Cardiac fibroblast (primary cell): ENCODE measurements at regions not wholly inside any gene's neighbourhood (a gene's known extent, or its start where the extent isn't known, plus 50 kb on each side); places are given as distances from the start of the nearest gene placed in this dataset.

Source experiments
- DNase-seq, 2 donors: peaks; one replicate each; pipeline versions ENCODE4 v3.0.0 to v3.0.0-alpha.2; 2010; ENCODE audit warnings: low read depth in 2 of 2
- H3K4me3 ChIP-seq, 2 donors: replicated peaks in 1 of 2; 1 replicate in 1 of 2; 2 replicates in 1 of 2; pipeline ENCODE4 v1.5.1; 2011; ENCODE audit warnings: low read depth in 2 of 2, low read length in 2 of 2, mild to moderate bottlenecking in 2 of 2, moderate library complexity in 1 of 2
- CTCF ChIP-seq: IDR thresholded peaks from one replicate; pipeline ENCODE4 v1.5.1; 2011; ENCODE audit warnings: low read depth, mild to moderate bottlenecking, low read length, inconsistent platforms

GRCh38 chr4:126986005-126986404 is 646.8 kb upstream of the INTU start:
- H3K4me3 ChIP-seq, result no peak overlapping the region
- no peak for DNase-seq
- TF ChIP-seq CTCF, result no peak

GRCh38 chr4:126986828-126987227 is 645.9 kb upstream of the INTU start:
- H3K4me3 ChIP-seq, result no peak overlapping the region
- peak; percentile 4 to 62 for DNase-seq
- no peak for TF ChIP-seq CTCF

- H3K4me3 ChIP-seq, result no peak overlapping the region
- peak in 1 of 2 donors; percentile 17 for DNase-seq
- no peak for TF ChIP-seq CTCF
Measured at GRCh38 chr4:126991965-126992364, 640.8 kb upstream of the INTU start.

GRCh38 chr4:126992910-126993309 is 639.8 kb upstream of the INTU start:
- TF ChIP-seq CTCF, result no peak
- DNase-seq, result peak in 1 of 2 donors; percentile 1
- no peak overlapping the region for H3K4me3 ChIP-seq

- DNase-seq, result no peak
- no peak for TF ChIP-seq CTCF
- H3K4me3 ChIP-seq, result no peak overlapping the region
Measured at GRCh38 chr4:126993351-126993750, 639.4 kb upstream of the INTU start.

GRCh38 chr4:126995235-126995634 is 637.5 kb upstream of the INTU start:
- TF ChIP-seq CTCF, result no peak
- DNase-seq, result no peak
- H3K4me3 ChIP-seq, result no peak overlapping the region

- no peak overlapping the region for H3K4me3 ChIP-seq
- TF ChIP-seq CTCF, result no peak
- no peak for DNase-seq
Measured at GRCh38 chr4:127000110-127000509, 632.6 kb upstream of the INTU start.
